WTC11 (cell line): ENCODE measurements at regions not wholly inside any gene's neighbourhood (a gene's known extent, or its start where the extent isn't known, plus 50 kb on each side); places are given as distances from the start of the nearest gene placed in this dataset.

Experiments used
- ATAC-seq: fragments of 200-7000 bp; cut with Tn5 transposase; 2 replicates; pipeline ENCODE4 v1.10.0; 2021; ENCODE audit warnings: mild to moderate bottlenecking, moderate library complexity
- CTCF ChIA-PET: fragments of 300-600 bp; sonication (Branson Sonifier 250); formaldehyde crosslinking; loops from one replicate; lab custom pipeline; 2021; ENCODE audit warnings: antibody characterized with exemption; lab: Charles Lee
- POLR2A ChIA-PET: fragments of 350-600 bp; sonication (Branson Sonifier 250); formaldehyde crosslinking; loops from one replicate; lab custom pipeline; 2021; ENCODE audit warnings: antibody characterized with exemption; lab: Charles Lee
- DNase-seq: peaks from one replicate; pipeline ENCODE4 v3.0.0; 2021; ENCODE audit warnings: low spot score
- H3K27ac Mint-ChIP-seq: 2 replicates; pipeline ENCODE4 v1.8.0; 2021; ENCODE audit warnings: mixed read lengths
- H3K27me3 Mint-ChIP-seq: 2 replicates; pipeline ENCODE4 v1.8.0; 2021; ENCODE audit warnings: low read depth, mild to moderate bottlenecking, moderate library complexity, mixed read lengths
- H3K36me3 Mint-ChIP-seq: 2 replicates; pipeline ENCODE4 v1.8.0; 2021; ENCODE audit warnings: mixed read lengths
- H3K4me1 Mint-ChIP-seq: 2 replicates; pipeline ENCODE4 v1.8.0; 2022; ENCODE audit warnings: mixed read lengths
- H3K4me3 Mint-ChIP-seq: 2 replicates; pipeline ENCODE4 v1.8.0; 2021; ENCODE audit warnings: mild to moderate bottlenecking, moderate library complexity, mixed read lengths
- H3K9me3 Mint-ChIP-seq: 2 replicates; pipeline ENCODE4 v1.8.0; 2021; ENCODE audit warnings: mixed read lengths
- AFF4 ChIP-seq: sonication (generic); formaldehyde crosslinking; IDR thresholded peaks from 2 replicates; pipeline ENCODE4 v1.8.1; 2023; ENCODE audit warnings: mild to moderate bottlenecking, missing genetic modification reagents, borderline replicate concordance
- CBFB ChIP-seq: sonication (generic); formaldehyde crosslinking; IDR thresholded peaks from 2 replicates; pipeline ENCODE4 v1.8.1; 2022; ENCODE audit warnings: mild to moderate bottlenecking, low read depth, missing genetic modification reagents
- CREM ChIP-seq: sonication (generic); formaldehyde crosslinking; IDR thresholded peaks from 2 replicates; pipeline ENCODE4 v1.8.1; 2022; ENCODE audit warnings: mild to moderate bottlenecking, missing genetic modification reagents, moderate library complexity
- FOXJ3 ChIP-seq: sonication (generic); formaldehyde crosslinking; IDR thresholded peaks from 2 replicates; pipeline ENCODE4 v1.9.0; 2021; ENCODE audit warnings: missing genetic modification reagents, mild to moderate bottlenecking, borderline replicate concordance
- FOXK1 ChIP-seq: sonication (generic); formaldehyde crosslinking; IDR thresholded peaks from 2 replicates; pipeline ENCODE4 v1.8.0; 2022; ENCODE audit warnings: mild to moderate bottlenecking, moderate library complexity, missing genetic modification reagents
- HMGXB4 ChIP-seq: sonication (generic); formaldehyde crosslinking; IDR thresholded peaks from 2 replicates; pipeline ENCODE4 v1.8.1; 2023; ENCODE audit warnings: mild to moderate bottlenecking, moderate library complexity, missing genetic modification reagents
- KAT7 ChIP-seq: sonication (generic); formaldehyde crosslinking; IDR thresholded peaks from 2 replicates; pipeline ENCODE4 v1.8.1; 2023; ENCODE audit warnings: missing genetic modification reagents, mild to moderate bottlenecking, borderline replicate concordance
- NFE2L1 ChIP-seq: sonication (generic); formaldehyde crosslinking; IDR thresholded peaks from 2 replicates; pipeline ENCODE4 v1.8.1; 2023; ENCODE audit warnings: missing genetic modification reagents
- NFYB ChIP-seq: sonication (generic); formaldehyde crosslinking; conservative IDR thresholded peaks from 2 replicates; pipeline ENCODE4 v1.8.0; 2022; ENCODE audit warnings: low read depth, missing genetic modification reagents
- PRRX2 ChIP-seq: fragments of 250-450 bp; sonication (Bioruptor Pico); IDR thresholded peaks from 2 replicates; pipeline ENCODE4 v1.8.0; 2021; ENCODE audit warnings: mild to moderate bottlenecking
- SMAD4 ChIP-seq: sonication (generic); formaldehyde crosslinking; IDR thresholded peaks from 2 replicates; pipeline ENCODE4 v1.8.0; 2022; ENCODE audit warnings: mild to moderate bottlenecking, missing genetic modification reagents
- SOX15 ChIP-seq: fragments of 250-450 bp; sonication (Bioruptor Pico); IDR thresholded peaks from 2 replicates; pipeline ENCODE4 v1.9.0; 2021; ENCODE audit warnings: mild to moderate bottlenecking
- TCF7 ChIP-seq: sonication (generic); formaldehyde crosslinking; IDR thresholded peaks from 2 replicates; pipeline ENCODE4 v1.8.0; 2022; ENCODE audit warnings: mild to moderate bottlenecking, low read depth, missing genetic modification reagents, moderate library complexity
- TP53 ChIP-seq: sonication (generic); formaldehyde crosslinking; IDR thresholded peaks from 2 replicates; pipeline ENCODE4 v1.8.1; 2023; ENCODE audit warnings: mild to moderate bottlenecking, missing genetic modification reagents
- ZNF232 ChIP-seq: sonication (generic); formaldehyde crosslinking; IDR thresholded peaks from 2 replicates; pipeline ENCODE4 v1.8.0; 2022; ENCODE audit warnings: mild to moderate bottlenecking, missing genetic modification reagents
- ZNF263 ChIP-seq: sonication (generic); formaldehyde crosslinking; IDR thresholded peaks from 2 replicates; pipeline ENCODE4 v1.8.1; 2022; ENCODE audit warnings: low read depth, mild to moderate bottlenecking, moderate library complexity, missing genetic modification reagents
- ZNF512 ChIP-seq: sonication (generic); formaldehyde crosslinking; IDR thresholded peaks from 2 replicates; pipeline ENCODE4 v1.8.1; 2022; ENCODE audit warnings: missing genetic modification reagents, borderline replicate concordance
- TF ChIP-seq, protein P1 (sequence below): fragments of 250-450 bp; sonication (Bioruptor Pico); IDR thresholded peaks from 2 replicates; pipeline ENCODE4 v1.9.0; 2021; ENCODE audit warnings: mild to moderate bottlenecking, borderline replicate concordance
- TF ChIP-seq, protein P2 (sequence below): fragments of 250-450 bp; sonication (Bioruptor Pico); IDR thresholded peaks from 2 replicates; pipeline ENCODE4 v1.9.0; 2021; ENCODE audit warnings: mild to moderate bottlenecking

DNA sequence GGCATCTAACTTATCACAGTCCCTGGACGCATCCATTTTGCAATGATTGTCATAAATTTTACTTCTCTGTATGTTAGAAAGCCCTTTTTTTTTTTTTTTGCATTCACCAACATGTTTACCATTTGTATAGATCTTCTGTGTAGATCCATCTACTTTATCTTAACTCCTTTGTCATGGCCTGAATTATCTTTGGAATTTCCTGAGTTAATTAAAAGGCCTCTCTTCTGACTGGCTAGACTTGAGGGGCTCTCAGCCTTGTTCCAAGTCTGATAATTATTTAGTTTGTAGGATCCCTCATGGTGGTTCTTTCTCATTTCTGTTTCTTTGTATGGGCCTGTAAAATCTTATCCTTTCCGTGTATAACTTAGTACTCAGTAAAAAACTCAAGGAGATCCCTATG is 387.0 kb downstream of the C12orf50 start (continued):
- TF ChIP-seq ZNF512 (CRISPR knock-in tag) = no peak
- TF ChIP-seq, protein P1, sequence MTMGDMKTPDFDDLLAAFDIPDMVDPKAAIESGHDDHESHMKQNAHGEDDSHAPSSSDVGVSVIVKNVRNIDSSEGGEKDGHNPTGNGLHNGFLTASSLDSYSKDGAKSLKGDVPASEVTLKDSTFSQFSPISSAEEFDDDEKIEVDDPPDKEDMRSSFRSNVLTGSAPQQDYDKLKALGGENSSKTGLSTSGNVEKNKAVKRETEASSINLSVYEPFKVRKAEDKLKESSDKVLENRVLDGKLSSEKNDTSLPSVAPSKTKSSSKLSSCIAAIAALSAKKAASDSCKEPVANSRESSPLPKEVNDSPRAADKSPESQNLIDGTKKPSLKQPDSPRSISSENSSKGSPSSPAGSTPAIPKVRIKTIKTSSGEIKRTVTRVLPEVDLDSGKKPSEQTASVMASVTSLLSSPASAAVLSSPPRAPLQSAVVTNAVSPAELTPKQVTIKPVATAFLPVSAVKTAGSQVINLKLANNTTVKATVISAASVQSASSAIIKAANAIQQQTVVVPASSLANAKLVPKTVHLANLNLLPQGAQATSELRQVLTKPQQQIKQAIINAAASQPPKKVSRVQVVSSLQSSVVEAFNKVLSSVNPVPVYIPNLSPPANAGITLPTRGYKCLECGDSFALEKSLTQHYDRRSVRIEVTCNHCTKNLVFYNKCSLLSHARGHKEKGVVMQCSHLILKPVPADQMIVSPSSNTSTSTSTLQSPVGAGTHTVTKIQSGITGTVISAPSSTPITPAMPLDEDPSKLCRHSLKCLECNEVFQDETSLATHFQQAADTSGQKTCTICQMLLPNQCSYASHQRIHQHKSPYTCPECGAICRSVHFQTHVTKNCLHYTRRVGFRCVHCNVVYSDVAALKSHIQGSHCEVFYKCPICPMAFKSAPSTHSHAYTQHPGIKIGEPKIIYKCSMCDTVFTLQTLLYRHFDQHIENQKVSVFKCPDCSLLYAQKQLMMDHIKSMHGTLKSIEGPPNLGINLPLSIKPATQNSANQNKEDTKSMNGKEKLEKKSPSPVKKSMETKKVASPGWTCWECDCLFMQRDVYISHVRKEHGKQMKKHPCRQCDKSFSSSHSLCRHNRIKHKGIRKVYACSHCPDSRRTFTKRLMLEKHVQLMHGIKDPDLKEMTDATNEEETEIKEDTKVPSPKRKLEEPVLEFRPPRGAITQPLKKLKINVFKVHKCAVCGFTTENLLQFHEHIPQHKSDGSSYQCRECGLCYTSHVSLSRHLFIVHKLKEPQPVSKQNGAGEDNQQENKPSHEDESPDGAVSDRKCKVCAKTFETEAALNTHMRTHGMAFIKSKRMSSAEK (CRISPR knock-in tag) = no peak
- TF ChIP-seq CBFB (CRISPR knock-in tag) = no peak
- TF ChIP-seq ZNF232 (CRISPR knock-in tag) = no peak
- TF ChIP-seq PRRX2 = no peak
- TF ChIP-seq FOXJ3 (CRISPR knock-in tag) = no peak
- TF ChIP-seq SOX15 = no peak

DNA sequence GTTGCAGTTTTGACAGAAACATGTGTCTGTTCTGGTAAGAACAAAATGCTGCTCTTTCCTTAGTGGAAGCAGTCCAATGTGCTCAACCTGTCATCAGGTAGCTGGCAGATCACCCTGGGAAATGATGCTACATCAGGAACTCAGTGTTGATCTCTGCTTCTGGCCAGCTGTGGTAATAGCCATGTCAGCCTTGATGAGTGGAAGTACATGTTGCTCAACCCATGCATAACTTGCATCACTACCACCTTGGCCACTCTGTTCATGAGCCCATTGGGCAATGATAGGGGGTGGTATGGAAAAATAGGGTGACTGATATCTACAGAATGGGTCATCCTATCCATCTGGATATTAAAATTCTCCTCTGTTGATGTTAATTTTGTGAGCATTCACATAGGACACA is 411.0 kb downstream of the C12orf50 start:
- peaks cover 3% of the 10 kb centered on the region for H3K9me3 Mint-ChIP-seq
- H3K27me3 Mint-ChIP-seq = no peaks in the 10 kb centered on the region
- ChIA-PET CTCF (no interaction called here), POLR2A (no interaction called here)
- no peaks in the 10 kb centered on the region for H3K36me3 Mint-ChIP-seq
- no peak for ATAC-seq
- no peak overlapping the region for H3K27ac Mint-ChIP-seq
- peaks cover 6% of the 10 kb centered on the region for H3K4me1 Mint-ChIP-seq
- no peak overlapping the region for H3K4me3 Mint-ChIP-seq
- DNase-seq = no peak
- TF ChIP-seq TP53 (CRISPR knock-in tag) (no peak), HMGXB4 (no peak), ZNF263 (no peak), TCF7 (CRISPR knock-in tag) (no peak), NFYB (CRISPR knock-in tag) (no peak), AFF4 (CRISPR knock-in tag) (no peak), KAT7 (CRISPR knock-in tag) (no peak), NFE2L1 (no peak), SMAD4 (CRISPR knock-in tag) (no peak), CREM (CRISPR knock-in tag) (no peak), FOXK1 (CRISPR knock-in tag) (no peak)
- TF ChIP-seq, protein P2, sequence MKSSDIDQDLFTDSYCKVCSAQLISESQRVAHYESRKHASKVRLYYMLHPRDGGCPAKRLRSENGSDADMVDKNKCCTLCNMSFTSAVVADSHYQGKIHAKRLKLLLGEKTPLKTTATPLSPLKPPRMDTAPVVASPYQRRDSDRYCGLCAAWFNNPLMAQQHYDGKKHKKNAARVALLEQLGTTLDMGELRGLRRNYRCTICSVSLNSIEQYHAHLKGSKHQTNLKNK (CRISPR knock-in tag) = no peak
- TF ChIP-seq, protein P1 (CRISPR knock-in tag) = no peak
